ENCODE measurements at regions not wholly inside any gene's neighbourhood (a gene's known extent, or its start where the extent isn't known, plus 50 kb on each side); places are given as distances from the start of the nearest gene placed in this dataset.

- TF ChIP-seq, protein P1, sequence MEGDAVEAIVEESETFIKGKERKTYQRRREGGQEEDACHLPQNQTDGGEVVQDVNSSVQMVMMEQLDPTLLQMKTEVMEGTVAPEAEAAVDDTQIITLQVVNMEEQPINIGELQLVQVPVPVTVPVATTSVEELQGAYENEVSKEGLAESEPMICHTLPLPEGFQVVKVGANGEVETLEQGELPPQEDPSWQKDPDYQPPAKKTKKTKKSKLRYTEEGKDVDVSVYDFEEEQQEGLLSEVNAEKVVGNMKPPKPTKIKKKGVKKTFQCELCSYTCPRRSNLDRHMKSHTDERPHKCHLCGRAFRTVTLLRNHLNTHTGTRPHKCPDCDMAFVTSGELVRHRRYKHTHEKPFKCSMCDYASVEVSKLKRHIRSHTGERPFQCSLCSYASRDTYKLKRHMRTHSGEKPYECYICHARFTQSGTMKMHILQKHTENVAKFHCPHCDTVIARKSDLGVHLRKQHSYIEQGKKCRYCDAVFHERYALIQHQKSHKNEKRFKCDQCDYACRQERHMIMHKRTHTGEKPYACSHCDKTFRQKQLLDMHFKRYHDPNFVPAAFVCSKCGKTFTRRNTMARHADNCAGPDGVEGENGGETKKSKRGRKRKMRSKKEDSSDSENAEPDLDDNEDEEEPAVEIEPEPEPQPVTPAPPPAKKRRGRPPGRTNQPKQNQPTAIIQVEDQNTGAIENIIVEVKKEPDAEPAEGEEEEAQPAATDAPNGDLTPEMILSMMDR (conservative IDR thresholded peaks at IDR 0.05; ENCODE audit: low read length), result no peak
- TF ChIP-seq EZH2phosphoT487 (IDR thresholded peaks at IDR 0.05; ENCODE audit: borderline replicate concordance), result no peak
Measured at GRCh38 chr10:76764177-76764576, 873.4 kb downstream of the KCNMA1 start.

All from Loucy (cell line).